IMR-90 (cell line): ENCODE measurements at regions not wholly inside any gene's neighbourhood (a gene's known extent, or its start where the extent isn't known, plus 50 kb on each side); places are given as distances from the start of the nearest gene placed in this dataset.

Experiments used
- RAD21 ChIP-seq: IDR thresholded peaks from 2 replicates; pipeline ENCODE4 v1.6.1; 2012; ENCODE audit warnings: low read length, improper control_type of control experiment
- TF ChIP-seq, protein P1 (sequence below): conservative IDR thresholded peaks from 2 replicates; pipeline ENCODE4 v1.5.1; 2012; ENCODE audit warnings: mild to moderate bottlenecking, low read depth, low read length, improper control_type of control experiment

DNA sequence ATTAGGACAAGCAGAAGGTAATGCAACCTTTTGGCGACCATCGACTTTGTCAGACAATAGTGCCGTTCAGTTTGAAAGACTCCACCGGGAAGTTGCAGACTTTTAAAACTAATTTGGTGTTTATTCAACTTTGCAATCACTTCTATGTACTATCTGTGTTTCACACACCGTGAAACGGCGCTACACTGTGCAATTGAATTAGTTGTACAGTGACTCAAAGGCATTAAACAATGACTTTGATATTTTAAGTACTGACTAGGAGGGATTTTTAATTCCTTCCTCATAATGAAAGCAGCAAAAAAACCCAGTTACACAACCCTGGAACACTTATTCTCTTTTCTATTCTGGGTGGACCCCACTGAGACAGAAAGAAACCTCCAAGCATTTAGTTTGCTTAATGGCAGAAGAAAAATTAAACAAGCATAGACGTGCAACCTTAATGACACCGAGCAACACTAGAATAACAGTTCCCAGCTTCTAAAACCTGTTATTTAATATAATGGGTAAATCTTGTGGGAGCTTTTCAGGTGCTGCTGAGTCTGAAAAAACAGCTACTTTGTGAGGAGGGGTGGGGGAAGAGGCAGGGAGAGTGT lies 176.8 kb downstream of the LMO4 start:
- no peak for TF ChIP-seq RAD21
- TF ChIP-seq, protein P1, sequence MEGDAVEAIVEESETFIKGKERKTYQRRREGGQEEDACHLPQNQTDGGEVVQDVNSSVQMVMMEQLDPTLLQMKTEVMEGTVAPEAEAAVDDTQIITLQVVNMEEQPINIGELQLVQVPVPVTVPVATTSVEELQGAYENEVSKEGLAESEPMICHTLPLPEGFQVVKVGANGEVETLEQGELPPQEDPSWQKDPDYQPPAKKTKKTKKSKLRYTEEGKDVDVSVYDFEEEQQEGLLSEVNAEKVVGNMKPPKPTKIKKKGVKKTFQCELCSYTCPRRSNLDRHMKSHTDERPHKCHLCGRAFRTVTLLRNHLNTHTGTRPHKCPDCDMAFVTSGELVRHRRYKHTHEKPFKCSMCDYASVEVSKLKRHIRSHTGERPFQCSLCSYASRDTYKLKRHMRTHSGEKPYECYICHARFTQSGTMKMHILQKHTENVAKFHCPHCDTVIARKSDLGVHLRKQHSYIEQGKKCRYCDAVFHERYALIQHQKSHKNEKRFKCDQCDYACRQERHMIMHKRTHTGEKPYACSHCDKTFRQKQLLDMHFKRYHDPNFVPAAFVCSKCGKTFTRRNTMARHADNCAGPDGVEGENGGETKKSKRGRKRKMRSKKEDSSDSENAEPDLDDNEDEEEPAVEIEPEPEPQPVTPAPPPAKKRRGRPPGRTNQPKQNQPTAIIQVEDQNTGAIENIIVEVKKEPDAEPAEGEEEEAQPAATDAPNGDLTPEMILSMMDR: no peak
